ENCODE measurements at regions not wholly inside any gene's neighbourhood (a gene's known extent, or its start where the extent isn't known, plus 50 kb on each side); places are given as distances from the start of the nearest gene placed in this dataset.
"Not testable (repeated sequence)": the region's sequence is repeated elsewhere in the genome, so short reads cannot be mapped to it uniquely, and the experiment has no call there.

- no peak for DNase-seq
These were observed 337.5 kb downstream of the SOX9 start for GRCh38 chr17:72458301-72458700.

DNA sequence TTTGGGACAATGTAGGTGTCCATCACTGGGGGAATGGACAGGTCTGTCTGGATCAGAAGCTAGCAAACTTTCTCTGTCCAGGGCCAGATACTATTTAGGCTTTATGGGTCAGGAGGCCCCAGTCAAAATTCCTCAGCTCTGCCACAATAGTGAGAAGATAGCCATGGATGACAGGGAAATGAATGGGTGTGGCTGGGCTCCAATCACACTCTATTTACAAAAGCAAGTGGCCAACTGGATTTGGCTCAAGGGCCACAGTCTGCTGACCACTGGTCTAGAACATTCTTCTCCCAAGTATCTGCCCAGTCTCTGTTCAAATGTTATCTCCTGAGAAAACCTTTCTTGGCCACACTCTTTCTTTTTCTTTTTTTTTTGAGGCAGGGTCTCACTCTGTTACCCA, 339.9 kb downstream of the SOX9 start:
- no peak for DNase-seq

DNA sequence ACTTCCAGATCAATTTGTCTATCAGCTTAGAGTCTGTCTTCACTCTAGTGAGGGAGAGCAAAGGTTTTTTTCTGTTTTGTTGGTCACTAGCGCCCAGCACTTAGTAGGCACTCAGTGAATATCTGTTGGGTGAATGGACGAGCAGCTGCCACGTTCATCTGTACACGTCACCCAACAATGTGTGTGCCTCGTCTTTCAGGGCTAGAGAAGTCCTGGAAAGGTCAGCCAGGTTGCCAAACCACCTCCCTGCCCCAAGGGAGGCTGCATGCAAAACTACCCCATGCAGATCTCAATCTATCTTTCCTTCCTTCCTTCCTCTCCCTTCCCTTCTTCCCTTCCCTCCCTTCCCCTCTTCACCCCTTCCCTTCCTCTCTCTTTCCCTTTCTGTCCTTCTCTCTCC, 340.9 kb downstream of the SOX9 start:
- DNase-seq: no peak

- no peak for DNase-seq
These were observed 341.6 kb downstream of the SOX9 start for GRCh38 chr17:72462407-72462806.

DNA sequence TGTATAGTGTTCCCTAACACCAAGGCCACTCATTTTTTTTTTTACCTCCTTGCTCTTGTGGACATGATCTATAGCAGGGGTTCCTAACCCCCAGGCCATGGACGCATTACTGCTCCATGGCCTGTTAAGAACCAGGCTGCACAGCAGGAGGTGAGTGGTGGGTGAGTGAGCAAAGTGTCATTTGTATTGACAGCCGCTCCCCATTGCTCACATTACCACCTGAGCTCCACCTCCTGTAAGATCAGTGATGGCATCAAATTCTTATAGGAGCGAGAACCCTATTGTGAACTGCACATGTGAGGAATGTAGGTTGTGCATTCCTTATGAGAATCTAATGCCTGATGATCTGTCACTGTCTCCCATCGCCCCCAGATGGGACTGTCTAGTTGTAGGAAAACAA, 342.0 kb downstream of the SOX9 start:
- DNase-seq: no peak

GRCh38 chr17:72463287-72464102, 342.7 kb downstream of the SOX9 start:
- no peak for DNase-seq

GRCh38 chr17:72464221-72464620, 343.4 kb downstream of the SOX9 start:
- not testable (repeated sequence) for DNase-seq

DNA sequence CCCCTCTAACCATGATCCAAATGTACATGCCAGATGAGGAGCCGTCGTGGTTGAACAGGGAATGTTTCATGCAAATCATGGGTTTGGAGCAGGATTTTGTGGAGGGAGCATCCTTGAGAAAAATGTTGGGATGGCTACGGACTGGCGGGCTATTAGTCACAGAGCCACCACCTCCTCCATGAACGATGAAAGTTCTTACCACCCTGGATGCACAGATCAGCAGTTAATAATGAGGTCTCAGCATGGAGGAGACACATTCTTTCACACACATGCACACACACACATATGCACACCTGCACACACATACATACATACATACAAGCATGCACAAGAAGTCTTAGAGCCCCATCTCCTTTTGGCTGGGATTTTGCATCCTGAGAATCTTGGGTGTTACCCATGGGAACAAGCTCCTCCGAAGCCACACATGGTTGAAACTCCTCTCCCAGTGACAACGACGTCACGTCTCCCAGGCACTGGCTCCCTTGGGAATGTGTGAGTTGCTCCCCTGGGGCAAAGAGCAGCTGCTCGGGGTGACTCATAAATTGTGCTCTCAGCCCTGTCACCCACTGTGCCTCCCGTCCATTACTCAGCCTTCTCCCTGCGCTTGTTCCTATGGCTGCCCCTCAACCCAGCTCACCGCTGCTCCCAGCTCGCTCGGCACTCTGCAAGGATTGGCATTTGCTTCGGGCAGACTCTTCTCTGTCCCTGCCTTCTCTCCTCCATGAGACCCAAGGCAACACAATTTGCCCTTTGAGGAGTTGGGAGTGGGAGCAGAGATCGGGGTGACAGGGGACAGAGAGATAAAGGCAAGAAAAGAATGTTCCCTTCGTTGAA, 344.6 kb downstream of the SOX9 start:
- DNase-seq: no peak

- DNase-seq: no peak
These were observed 345.4 kb downstream of the SOX9 start for GRCh38 chr17:72466199-72466598.

DNA sequence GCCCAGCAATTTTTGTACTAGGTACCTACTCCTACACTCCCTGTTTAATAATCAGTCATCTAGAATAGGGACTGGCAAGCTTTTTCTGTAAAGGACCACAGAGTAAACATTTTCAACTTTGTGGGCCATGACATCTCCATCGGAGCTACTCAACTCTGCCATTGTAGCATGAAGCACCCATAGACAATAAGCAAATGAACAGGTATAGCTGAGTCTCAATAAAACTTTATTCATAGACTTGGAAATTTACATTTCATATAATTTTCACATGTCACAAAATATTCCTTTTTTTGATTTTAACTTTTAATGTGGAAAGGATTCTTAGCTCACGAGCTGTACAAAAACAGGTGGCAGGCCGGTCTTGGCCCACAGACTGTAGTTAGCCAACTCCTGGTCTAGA, 345.8 kb downstream of the SOX9 start:
- no peak for DNase-seq

- no peak for DNase-seq
These were observed 347.2 kb downstream of the SOX9 start for GRCh38 chr17:72467841-72468653.

GRCh38 chr17:72468841-72469240, 348.0 kb downstream of the SOX9 start:
- DNase-seq: no peak

- DNase-seq: no peak
These were observed 349.4 kb downstream of the SOX9 start for GRCh38 chr17:72470121-72470705.

DNA sequence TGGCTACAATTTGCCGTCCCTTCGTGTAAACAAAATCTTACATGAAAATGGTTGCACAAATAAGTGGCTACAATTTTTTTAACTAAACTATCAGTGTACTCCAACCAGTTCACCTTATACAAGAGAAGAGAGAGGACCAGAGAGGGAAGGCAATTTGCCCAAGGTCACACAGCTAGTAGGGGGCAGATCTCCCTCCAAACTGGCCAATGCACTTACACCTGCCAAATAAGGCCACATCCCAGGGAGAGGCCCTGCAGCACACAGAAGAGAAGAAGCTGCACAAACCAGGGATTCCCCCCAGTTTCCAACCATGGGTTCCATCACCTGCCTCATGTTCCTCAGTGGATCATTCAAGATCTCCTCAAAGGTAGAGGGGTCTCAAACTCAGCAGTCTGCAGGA, 349.9 kb downstream of the SOX9 start:
- DNase-seq: no peak

DNA sequence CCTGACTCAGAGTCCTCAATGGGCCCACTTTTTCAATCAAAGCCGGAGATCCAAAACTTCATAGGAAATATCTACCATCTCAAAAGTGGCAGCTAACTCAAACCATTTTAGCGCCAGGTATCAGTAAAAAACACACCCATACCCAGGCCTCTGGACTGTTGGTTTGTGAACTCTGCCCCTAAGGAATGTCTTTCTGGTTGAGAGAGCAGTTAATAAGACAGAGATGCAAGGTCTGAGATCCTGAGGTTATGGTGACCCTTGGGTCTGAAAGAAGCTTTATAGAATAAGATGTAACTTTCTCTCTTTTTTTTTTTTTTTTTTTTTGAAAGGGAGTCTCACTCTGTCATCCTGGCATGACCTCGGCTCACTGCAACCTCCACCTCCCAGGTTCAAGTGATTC, 350.5 kb downstream of the SOX9 start:
- DNase-seq: no peak

DNA sequence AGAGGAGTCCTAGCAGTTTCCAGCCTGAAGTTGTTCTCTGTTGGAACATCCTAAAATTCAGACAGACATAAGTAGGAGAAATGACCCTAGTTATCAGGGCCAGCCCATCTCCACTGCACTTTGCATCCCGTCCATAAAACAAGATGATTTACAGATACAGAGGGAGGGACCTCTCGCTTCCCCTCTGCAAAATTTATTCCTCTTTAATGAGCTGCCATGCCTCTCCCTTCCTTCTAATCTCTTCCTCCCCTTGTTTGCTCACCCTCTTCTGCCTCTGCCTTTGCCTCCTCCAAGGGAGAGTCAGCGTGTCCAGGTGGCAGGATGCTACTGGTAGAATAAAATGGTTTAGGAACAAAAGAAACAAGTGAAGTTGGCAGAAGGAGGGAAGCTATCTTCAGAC, 351.3 kb downstream of the SOX9 start:
- no peak for DNase-seq

- DNase-seq: not testable (repeated sequence)
These were observed 352.1 kb downstream of the SOX9 start for GRCh38 chr17:72472853-72473390.

GRCh38 chr17:72474243-72474642, 353.4 kb downstream of the SOX9 start:
- DNase-seq: no peak

- no peak for DNase-seq
These were observed 354.1 kb downstream of the SOX9 start for GRCh38 chr17:72474719-72475477.

- no peak for DNase-seq
These were observed 355.3 kb downstream of the SOX9 start for GRCh38 chr17:72476134-72476533.

- no peak for DNase-seq
These were observed 355.8 kb downstream of the SOX9 start for GRCh38 chr17:72476575-72476986.

GRCh38 chr17:72477491-72477890, 356.7 kb downstream of the SOX9 start:
- DNase-seq: no peak
